GM18907 (cell line): ENCODE measurements at regions not wholly inside any gene's neighbourhood (a gene's known extent, or its start where the extent isn't known, plus 50 kb on each side); places are given as distances from the start of the nearest gene placed in this dataset.
A peak's percentile ranks its signal among the peaks of the same experiment; 100 is the strongest.
"Not testable (repeated sequence)": the region's sequence is repeated elsewhere in the genome, so short reads cannot be mapped to it uniquely, and the experiment has no call there.

Experiments
- ATAC-seq: cut with Tn5 transposase; IDR thresholded peaks from one replicate; pipeline ENCODE4 v1.9.1; 2021; ENCODE audit warnings: mild to moderate bottlenecking, moderate library complexity; ENCODE audit not compliant: unreplicated experiment

DNA sequence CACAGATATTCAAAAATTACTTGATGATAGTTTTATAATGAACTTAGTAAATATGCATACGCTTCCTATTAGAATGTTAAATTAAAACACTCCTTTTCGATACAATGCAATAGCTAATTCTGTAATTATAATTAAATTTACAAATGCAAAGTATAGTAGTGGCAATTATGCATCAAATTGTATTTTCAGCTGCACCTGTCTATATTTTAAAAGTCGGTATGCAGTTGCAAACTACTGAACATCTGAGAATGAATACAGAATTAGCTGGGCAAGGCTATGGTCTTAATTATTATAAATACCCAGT lies 110.4 kb upstream of the ARHGAP42 start:
- no peak for ATAC-seq

DNA sequence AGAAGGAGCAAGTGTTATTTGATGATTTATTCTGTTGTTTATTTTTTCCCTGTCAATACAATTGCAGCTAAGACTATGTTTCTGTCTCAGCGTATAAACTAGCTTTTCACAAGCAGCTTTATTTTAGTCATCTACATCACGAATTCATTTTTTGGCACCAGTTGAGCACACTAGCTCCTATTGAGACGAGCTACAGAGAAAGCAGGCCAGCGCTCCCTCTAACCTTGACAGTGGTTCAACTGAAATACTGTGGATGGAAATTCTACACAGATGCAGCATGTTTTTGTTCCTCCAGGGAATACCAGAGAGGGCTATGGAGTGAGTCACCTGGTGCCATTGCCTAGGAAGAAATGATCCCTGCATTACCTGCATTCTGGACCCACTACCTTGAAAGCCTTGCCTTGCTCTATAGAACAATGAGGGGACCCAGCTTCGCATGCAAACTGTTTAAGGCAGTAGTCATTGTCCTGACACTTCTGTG lies 108.2 kb upstream of the ARHGAP42 start:
- ATAC-seq, result no peak

DNA sequence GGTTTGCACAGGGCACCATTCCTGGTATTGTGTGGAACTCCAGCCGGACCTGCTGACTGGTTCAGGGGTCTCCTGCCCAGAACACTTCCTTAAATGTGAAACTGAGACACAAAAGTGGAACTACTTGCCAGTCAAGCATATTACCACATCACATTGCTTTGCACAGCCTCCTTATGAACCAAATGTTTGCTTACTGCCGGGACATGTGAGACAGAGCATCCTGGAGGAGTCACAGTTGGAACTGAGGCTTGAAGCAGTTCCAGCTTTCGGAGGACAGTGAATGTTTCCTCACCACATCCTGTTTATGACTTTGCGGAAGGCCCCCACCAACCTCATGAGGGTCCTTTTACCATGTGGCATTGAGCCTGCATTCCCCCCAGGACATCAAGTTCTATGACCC lies 105.8 kb upstream of the ARHGAP42 start:
- no peak for ATAC-seq

DNA sequence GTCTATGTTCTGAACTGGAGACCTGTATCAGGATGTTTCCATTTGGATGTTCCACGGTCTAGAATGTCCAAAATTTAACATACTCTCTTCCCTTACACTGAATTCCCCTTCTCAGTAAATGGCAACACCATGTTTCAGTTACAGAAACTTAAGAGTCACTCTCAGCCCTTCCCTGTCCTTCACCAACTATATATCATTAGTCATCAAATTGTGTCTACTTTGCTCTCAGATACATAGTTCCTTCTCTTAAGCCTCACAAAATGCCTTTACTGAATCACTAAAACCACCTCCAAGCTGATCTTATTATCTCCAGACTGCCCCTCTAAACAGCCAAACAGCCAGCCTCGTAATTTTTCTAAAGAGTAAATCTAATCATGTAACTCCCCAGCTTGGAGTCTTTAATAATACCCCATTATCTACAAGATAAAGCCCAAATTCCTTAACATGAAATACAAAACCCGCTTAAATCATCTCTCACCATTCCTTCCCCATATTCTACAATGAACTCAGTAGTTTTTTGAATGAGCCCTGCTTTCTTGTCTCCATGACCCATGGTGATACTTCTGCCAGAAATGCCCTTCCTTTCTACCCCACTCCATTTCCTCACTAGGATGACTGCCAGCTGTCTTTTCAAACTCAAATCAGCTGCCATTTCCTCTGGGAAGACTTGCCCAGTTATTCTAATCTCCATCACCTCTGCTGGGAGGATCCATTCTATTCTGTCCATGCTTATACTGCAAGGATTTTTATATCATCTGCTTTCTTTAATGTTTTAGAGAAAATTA lies 102.7 kb upstream of the ARHGAP42 start:
- no peak for ATAC-seq

DNA sequence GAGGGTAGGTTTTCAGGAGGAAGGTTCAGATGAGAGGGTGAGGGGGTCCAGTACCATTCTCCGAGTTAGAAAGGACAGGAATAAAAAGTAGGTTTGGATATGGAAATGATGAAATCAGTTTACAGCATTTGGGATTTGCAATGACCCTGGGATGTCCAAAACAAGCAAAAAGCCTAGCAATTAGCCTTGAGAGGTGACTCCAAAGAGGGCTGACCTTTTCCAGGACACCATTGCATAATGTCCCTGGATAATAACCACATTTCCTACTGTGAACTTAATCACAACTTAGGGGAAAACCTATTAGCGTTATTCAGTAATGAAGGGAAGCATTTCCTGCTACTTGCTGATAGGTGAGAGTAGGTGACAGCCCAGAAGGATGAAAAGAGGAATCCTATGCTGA lies 101.4 kb upstream of the ARHGAP42 start:
- ATAC-seq, result no peak

DNA sequence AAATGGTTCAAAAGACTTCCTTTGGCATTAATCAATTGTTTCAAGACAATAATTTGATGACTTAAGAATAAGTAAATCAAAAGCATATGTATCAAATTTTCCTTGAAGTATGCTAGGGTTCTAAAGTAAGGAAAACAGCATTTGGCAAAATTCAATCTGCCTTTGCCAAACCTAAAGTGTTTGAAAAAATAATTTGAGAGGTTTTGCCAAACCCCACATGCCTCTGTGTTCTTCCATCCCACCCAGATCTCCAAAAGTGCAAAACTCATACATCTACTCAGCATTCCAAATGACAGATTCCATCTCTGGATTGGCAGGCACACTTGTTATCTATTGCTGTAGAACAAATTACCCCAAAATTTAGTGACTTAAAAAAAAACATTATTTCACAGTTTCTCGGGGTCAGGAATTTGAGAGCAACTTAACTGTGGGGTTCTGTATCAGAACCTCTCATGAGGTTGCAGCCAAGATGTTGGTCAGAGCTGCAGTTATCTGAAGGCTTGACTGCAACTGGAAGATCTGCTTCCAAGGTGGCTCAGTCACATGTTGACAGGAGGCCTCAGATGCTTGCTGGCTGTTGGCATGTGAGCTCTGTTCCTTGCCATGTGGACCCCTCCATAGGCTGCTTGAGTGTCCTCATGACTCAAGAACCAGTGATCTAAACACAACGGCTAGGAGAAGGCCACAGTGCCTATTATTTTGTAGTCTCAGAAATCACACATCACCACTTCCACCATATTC lies 100.6 kb upstream of the ARHGAP42 start:
- no peak for ATAC-seq

DNA sequence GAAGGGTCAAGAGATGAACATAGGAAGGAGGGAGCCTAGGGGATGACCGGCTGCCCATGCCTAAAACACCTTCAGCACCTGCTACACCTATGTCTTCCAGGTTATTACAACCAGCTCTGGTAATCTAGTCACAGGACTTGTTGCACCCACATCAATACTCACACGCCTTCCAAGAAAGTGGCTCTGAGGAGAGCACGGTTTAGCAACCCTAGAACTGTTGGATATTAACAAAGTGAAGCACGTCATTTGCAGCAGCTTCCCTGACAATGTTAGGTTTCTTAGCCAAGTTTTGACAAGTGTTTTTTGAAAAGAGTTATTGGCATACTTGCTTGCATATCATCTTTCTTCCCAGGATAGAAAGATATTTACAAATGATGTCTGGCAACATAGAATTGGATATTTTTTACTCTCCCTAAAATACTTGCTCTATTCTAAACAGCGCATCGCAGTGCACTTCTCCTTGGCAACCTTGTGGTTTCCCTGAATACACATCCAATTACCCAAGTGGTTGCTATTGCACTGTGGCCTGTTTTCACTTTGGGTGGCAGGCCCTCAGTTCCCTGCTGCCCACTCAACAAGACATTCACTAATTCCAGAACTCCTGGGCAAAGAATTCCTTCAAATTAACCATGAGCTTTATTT lies 94.3 kb upstream of the ARHGAP42 start:
- ATAC-seq, result no peak

DNA sequence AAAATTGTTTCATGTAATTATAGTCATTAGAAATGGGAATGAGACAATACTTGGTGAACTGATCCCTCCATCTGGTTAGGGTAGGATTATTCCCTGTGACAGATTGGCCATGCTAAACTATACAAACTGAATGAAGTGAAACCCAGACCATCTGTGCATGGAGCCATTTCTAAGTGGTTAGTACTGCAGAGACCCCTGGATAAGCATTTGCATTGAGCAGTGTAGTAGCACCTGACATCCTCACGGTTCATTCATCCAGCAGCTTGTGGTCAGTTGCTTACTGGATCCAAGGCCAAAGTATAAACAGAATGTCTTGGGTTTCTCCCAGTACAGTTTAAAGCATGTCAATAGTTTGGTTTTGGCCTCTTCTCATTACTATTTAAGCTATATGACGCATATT lies 93.8 kb upstream of the ARHGAP42 start:
- no peak for ATAC-seq

DNA sequence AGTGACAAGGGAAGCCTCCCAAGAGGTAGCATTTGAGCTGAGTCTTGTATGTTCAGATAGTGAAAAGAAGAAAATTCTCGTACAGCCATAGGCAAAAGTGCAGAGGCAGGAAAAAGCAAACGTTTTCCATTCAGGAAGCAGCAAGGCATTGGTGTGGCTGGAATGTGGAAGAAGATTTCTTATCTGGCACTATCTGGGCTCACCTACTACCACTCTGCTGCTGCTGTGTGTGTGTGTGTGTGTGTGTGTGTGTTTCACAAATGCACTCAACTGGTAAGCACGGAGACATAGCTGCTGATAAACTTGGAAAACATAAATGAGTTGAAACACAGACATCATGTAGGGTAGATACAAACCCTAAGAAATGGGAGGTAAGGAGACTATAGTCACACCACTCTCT lies 92.8 kb upstream of the ARHGAP42 start:
- ATAC-seq, result no peak

DNA sequence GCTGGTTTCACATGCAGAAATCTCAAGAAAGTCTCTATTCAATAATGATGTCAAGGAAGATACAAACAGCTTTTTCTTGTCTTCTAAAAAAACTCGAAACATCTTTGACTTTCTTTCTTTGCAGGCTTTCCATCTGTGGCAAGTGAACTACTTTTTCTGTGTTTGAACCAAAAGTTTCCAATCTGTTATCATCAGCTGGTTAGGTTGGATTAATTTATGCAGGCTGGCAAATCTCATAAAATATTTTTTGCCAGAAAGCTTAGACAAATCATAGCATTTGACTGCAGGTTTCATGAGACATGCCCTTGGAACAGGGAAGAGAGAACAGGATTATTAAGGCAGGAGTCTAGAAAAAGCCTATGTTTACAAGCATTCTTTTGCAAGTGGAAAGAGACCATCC lies 86.1 kb upstream of the ARHGAP42 start:
- no peak for ATAC-seq

DNA sequence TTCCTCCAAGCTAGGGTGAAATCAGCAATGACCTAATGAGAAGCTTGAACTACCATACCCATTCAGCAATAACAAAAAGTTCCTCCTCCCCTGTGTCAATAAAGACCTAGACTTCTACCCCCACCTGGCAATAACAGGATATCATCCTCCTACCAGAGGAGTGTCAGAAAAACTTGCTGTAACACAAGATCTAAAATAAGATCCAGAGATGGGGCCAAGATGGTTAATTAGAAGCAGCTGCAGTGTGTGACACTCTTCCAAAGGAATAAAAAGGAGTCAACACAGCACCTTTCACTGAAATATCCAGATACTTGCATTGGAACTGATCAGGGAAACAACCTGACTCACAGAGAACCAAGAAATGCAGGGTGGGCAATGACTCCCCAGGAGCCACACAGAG lies 84.4 kb upstream of the ARHGAP42 start:
- ATAC-seq, result no peak

DNA sequence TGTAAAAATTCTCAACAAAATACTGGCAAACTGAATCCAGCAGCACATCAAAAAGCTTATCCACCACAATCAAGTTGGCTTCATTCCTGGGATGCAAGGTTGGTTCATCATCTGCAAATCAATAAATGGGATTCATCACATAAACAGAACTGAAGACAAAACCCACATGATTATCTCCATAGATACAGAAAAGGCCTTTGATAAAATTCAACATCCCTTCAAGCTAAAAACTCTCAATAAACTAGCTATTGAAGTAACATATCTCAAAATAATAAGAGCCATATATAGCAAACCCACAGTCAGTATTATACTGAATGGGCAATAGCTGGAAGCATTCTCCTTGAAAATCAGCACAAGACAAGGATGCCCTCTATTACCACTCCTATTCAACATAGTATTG lies 79.3 kb upstream of the ARHGAP42 start:
- not testable (repeated sequence) for ATAC-seq

DNA sequence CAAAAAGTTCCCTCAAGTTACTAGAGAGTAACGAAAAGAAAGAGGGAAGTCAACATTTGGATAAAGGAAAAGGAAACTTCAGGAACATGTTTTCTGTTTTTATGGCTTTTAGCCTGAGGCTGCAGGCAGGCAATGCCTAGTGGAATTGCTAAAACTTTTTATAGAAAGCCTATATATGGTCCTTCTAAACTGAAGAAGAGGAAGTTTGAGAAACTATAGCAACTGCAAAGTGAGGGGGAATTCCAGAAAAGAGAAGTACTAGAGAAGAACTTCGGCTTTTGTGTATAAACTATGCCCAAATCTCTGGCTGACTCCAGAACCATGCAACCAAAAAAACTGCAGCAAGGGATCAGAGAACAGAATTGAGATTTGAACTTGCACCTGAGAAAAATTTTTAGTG lies 74.3 kb upstream of the ARHGAP42 start:
- peak; percentile 96 for ATAC-seq

DNA sequence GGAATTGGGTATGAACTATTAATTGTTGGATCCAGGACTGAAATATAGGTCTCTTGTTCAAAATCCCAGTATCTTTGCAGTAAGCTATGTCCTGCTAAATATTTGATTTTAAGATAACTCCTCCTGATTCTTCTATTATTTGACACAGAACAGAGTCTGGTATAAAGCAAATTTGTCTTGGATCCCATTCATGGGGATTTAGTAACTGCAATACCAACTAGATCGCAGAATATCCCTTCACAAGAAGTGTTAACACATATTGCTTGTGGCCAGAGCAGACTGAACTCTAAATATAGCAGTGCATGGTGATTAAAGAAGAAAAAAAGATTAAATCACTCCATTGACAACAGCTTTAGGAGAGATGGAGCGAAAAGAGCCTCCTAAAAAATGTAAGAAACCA lies 68.2 kb upstream of the ARHGAP42 start:
- ATAC-seq, result no peak

DNA sequence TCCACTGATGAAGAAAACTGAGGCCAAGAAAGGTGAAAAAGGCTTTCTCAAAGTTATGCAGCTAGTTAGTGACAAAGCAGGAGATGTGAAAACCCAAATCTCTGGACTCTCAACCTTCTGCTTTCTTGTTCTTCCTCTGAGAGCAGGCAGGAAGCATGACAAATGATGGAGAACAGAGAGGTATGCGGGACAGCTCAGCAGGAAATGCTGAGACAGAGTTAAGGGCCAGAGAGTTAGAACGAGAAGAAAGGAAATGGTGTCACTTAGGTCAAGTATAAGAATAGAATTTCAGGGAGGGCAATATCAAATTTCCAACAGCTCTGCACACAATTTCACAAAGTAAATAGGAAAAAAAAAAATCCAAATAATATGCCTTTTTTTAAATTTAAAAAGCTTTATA lies 67.6 kb upstream of the ARHGAP42 start:
- no peak for ATAC-seq

DNA sequence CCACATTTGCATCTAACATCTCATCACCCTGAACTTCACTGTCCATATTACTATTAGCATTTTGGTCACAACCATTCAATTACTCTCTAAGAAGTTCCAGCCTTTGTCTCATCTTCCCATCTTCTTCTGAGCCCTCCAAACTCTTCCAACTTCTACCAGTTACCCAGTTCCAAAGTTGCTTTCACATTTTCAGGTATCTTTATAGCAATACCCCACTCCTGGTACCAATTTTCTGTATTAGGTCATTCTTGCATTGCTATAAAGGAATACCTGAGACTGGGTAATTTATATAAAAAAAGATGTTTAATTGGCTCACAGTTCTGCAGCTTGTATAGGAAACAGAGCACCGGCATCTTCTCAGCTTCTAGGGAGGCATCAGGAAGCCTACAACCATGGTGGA lies 64.7 kb upstream of the ARHGAP42 start:
- ATAC-seq, result no peak

DNA sequence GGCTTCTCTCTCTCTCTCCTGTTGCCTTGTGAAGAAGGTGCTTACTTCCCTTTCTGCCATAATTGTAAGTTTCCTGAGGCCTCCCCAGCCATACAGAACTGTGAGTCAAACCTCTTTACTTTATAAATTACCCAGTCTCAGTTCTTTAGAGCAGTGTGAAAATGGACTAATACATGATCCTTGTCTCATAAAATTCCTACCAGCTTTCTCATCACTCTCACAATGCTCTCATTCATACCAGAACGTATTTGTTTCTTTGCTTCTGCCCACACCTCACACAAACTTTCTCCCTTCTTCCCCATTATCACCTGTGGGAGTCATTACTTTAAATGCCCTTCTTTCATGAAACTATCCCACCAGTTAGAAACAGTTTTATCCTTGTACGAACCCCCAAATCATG lies 62.7 kb upstream of the ARHGAP42 start:
- ATAC-seq, result no peak

DNA sequence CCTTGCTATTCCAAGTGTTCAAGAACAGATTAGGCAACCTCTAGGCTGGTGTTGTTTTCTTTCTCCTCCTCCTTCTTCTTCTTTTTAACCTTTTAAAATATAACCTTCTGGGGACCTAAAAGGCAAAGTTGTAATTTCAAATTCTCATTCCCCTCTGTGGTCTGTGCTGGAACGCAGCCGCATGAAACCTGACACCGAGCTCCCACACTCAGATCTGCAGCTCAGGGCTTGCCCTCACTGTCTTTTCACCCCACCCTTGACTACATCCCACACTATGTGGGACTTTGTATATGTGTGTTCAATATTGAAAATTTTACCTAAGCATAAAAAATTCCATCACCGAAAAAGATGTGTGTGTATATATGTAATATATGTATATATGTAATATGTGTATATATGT lies 62.0 kb upstream of the ARHGAP42 start:
- no peak for ATAC-seq

DNA sequence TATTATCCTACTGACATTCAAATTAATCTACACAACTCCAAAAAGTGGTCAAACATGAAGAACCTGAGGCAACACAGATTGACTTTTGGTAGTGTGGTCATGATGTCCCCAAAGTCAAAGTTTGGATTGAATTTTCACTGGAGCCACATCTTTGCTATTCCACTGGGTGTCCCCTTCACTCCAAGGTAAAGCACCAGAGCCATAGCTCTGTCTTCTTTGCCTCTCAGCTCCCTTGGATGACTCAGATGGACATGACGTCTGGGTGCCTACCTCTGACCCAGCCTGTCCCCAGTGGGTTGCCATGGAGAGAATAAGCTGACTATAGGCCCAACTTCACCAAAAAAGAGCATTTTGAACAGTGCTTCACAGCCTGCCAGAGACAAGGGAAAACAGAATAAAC lies 57.4 kb upstream of the ARHGAP42 start:
- no peak for ATAC-seq

DNA sequence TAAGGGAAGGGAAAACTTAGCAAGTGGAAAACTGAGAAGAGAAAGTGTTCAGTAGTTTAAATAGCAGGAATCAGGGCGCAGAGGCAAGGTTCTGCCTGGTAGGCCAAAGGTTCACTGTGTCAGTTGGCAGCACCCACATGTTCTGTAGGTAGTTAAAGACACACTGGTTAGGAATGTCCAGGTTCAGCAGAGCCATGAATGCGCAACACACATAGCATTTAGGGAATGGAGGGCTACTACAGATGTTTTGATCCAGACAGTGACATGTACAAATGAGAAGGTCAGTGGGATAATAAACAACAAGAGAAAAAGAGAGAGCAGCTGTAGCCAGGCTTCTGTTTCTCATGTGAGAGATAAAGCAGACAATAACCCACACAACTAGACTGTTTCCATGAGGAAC lies 56.2 kb upstream of the ARHGAP42 start:
- ATAC-seq, result no peak

DNA sequence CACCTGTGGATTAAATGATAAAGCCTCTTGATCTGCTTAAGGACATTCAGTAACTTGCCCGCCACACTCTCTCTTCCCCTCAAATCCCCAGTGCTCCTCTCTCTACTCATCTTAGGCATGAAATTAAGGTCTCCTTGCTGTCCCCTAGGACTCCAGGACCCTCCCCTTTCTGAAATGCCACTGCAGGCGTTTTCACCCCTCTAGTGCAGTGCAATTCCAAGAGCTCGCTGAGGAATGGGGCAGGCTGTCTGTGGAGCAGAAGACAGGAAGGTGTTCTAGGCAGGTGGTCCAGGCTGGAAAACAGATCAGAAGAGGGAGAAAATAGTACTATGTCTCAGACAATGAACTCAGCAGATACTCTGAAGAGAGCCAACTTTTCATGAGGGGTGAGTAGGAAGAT lies 55.8 kb upstream of the ARHGAP42 start:
- ATAC-seq, result no peak

DNA sequence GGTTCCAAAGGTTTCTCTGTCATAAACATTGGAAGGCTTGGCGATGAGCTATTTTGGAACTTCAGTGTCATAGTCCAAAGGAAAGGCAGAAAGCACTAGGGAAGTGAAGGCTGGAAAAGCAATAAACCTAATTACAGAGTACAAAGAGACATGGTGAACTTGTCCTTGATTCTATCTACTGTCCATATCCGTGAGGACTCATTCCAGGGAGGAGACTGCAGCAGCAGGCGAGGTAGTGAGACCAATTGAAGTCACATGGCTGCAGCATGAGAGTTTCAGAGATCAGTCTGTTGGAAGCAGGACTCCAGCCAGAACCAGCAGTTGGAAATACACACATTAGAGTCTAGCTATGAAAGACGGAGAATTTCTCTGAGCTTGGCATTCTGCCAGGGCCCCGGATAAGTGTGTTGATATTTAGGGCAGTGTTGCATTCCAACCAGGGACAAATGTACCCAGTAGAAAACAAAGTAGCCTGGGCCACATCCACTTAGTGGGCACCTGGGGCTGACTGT lies 54.1 kb upstream of the ARHGAP42 start:
- ATAC-seq, result no peak
